ENCODE measurements at regions not wholly inside any gene's neighbourhood (a gene's known extent, or its start where the extent isn't known, plus 50 kb on each side); places are given as distances from the start of the nearest gene placed in this dataset.
A peak's percentile ranks its signal among the peaks of the same experiment; 100 is the strongest.
"Not testable (repeated sequence)": the region's sequence is repeated elsewhere in the genome, so short reads cannot be mapped to it uniquely, and the experiment has no call there.

DNA sequence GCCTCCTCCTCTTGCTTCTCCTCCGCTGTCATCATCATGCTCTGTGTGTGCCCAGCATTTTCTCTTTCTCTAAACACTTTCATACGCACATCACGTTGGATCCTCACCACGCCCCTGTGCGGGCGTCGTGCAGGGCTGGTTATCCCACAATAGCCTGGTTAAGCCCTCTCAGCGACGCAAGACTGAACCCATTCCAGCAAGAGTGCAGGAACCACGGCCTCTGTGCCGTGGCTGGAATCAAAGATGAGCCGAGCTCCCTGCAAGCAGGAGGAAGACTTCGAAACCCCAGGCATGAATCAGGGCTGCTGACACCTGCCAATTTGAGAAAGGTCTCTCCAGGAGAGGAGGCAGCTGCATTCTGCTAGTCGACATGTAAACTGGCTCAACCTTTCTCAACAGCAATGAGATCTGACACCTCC is 74.8 kb upstream of the FOXK1 start:
- H3K27me3 ChIP-seq (replicated peaks in 1 of 7) = peaks cover 0 to 3% (median 0%) of the 10 kb centered on the region in 7 donors
- H3K9me3 ChIP-seq = no peaks in the 10 kb centered on the region
- H3K4me3 ChIP-seq = no peak overlapping the region
- no peak for TF ChIP-seq POLR2AphosphoS5 (IDR thresholded peaks at IDR 0.05)
- TF ChIP-seq, protein P1, sequence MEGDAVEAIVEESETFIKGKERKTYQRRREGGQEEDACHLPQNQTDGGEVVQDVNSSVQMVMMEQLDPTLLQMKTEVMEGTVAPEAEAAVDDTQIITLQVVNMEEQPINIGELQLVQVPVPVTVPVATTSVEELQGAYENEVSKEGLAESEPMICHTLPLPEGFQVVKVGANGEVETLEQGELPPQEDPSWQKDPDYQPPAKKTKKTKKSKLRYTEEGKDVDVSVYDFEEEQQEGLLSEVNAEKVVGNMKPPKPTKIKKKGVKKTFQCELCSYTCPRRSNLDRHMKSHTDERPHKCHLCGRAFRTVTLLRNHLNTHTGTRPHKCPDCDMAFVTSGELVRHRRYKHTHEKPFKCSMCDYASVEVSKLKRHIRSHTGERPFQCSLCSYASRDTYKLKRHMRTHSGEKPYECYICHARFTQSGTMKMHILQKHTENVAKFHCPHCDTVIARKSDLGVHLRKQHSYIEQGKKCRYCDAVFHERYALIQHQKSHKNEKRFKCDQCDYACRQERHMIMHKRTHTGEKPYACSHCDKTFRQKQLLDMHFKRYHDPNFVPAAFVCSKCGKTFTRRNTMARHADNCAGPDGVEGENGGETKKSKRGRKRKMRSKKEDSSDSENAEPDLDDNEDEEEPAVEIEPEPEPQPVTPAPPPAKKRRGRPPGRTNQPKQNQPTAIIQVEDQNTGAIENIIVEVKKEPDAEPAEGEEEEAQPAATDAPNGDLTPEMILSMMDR (IDR thresholded peaks at IDR 0.05 in 8 of 11, conservative IDR thresholded peaks at IDR 0.05 in 3 of 11) = no peak
- H3K27ac ChIP-seq = no peak overlapping the region
- peaks cover 0 to 4% (median 2%) of the 10 kb centered on the region in 6 donors for H3K4me1 ChIP-seq
- no peaks in the 10 kb centered on the region for H3K36me3 ChIP-seq
- DNase-seq = peak; percentile 64
- intact Hi-C loops (cut with DNase I; ENCODE audit: low total_unique reads) = no loop called here
- WGBS, 5 donors = 67 to 84% (median 79%) methylated on average over 14 of the region's 14 CpGs

- H3K4me1 ChIP-seq = peaks cover 0 to 25% (median 21%) of the 10 kb centered on the region in 6 donors
- H3K4me3 ChIP-seq; intact Hi-C loops (cut with DNase I; ENCODE audit: low total_unique reads); H3K36me3 ChIP-seq; H3K9me3 ChIP-seq; H3K27me3 ChIP-seq (replicated peaks in 1 of 7); H3K27ac ChIP-seq: not testable (repeated sequence)
- DNase-seq = peak; percentile 62
- TF ChIP-seq, protein P1 (IDR thresholded peaks at IDR 0.05 in 8 of 11, conservative IDR thresholded peaks at IDR 0.05 in 3 of 11) = peak in 1 of 11 experiments; percentile 10
- 93 to 98% (median 96%) methylated on average over 7 of the region's 7 CpGs for WGBS, 5 donors
Measured at GRCh38 chr7:4609576-4609975, 72.5 kb upstream of the FOXK1 start.

DNA sequence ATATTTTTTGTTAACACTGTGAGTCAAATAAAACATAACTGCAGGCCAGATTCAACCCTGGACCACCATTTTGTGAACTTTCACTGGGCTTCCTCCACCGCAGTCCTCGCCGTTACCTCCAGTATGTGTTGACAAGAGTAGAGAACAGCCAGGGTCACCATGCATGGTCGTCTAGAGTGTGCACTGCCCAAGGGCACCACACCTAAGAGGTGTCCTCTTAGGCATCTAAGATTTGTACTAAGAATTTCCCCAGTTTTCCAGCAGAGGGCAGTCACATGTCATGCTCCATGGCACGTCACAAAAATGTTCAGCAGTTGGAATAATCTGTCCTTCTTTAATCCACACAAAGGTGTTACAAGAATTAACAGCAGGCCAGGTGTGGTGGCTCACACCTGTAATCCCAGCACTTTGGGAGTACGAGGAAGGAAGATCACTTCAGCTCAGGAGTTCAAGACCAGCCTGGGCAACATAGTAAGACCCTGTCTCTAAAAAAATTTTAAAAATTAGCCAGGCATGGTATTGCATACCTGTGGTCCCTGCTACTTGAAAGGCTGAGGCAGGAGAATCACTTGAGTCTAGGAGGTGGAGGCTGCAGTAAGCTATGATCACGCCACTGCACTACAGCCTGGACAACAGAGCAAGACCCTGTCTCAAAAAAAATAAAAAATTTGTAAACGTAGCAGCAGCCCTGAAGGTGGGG is 71.2 kb upstream of the FOXK1 start:
- Histone ChIP-seq H3K36me3 (no peaks in the 10 kb centered on the region), H3K27ac (no peak overlapping the region), H3K4me1 (peaks cover 0 to 25% (median 21%) of the 10 kb centered on the region in 6 donors), H3K9me3 (no peaks in the 10 kb centered on the region), H3K27me3 (replicated peaks in 1 of 7) (peaks cover 0 to 3% (median 0%) of the 10 kb centered on the region in 7 donors), H3K4me3 (no peak overlapping the region)
- WGBS, 5 donors = 41 to 50% (median 45%) methylated on average over 8 of the region's 8 CpGs
- intact Hi-C loops (cut with DNase I; ENCODE audit: low total_unique reads) = loop anchor here (10.0 kb wide), 1 partner anchor 144 kb away; no protein-coding TSS in a partner anchor
- no peak for TF ChIP-seq POLR2AphosphoS5 (IDR thresholded peaks at IDR 0.05)
- TF ChIP-seq, protein P1 (IDR thresholded peaks at IDR 0.05 in 8 of 11, conservative IDR thresholded peaks at IDR 0.05 in 3 of 11) = peak; percentile 52 to 89 (median 81)
- DNase-seq = peak; percentile 71

- no peaks in the 10 kb centered on the region for H3K36me3 ChIP-seq
- H3K9me3 ChIP-seq = no peaks in the 10 kb centered on the region
- TF ChIP-seq, protein P1 (IDR thresholded peaks at IDR 0.05 in 8 of 11, conservative IDR thresholded peaks at IDR 0.05 in 3 of 11) = no peak
- TF ChIP-seq POLR2AphosphoS5 (IDR thresholded peaks at IDR 0.05) (no peak), POLR2A (IDR thresholded peaks at IDR 0.05) (no peak)
- intact Hi-C loops (cut with DNase I; ENCODE audit: low total_unique reads) = loop anchor here (10.0 kb wide), 1 partner anchor 143 kb away; no protein-coding TSS in a partner anchor
- H3K27me3 ChIP-seq (replicated peaks in 1 of 7) = peaks cover 0 to 3% (median 0%) of the 10 kb centered on the region in 7 donors
- DNase-seq = peak; percentile 34
- peaks cover 0 to 25% (median 21%) of the 10 kb centered on the region in 6 donors for H3K4me1 ChIP-seq
- no peak overlapping the region for H3K4me3 ChIP-seq
- peak overlapping the region in 1 of 8 donors; percentile 66 for H3K27ac ChIP-seq
- WGBS, 5 donors = 81 to 96% (median 84%) methylated on average over 13 of the region's 13 CpGs
Measured at GRCh38 chr7:4612237-4612636, 69.9 kb upstream of the FOXK1 start.
